Epithelial cell of esophagus (primary cell): ENCODE measurements at regions not wholly inside any gene's neighbourhood (a gene's known extent, or its start where the extent isn't known, plus 50 kb on each side); places are given as distances from the start of the nearest gene placed in this dataset.

Experiments
- DNase-seq: peaks from one replicate; pipeline ENCODE4 v3.0.0; 2010; ENCODE audit warnings: low read depth
- H3K4me3 ChIP-seq: 2 replicates; pipeline ENCODE4 v1.5.1; 2011; ENCODE audit warnings: mild to moderate bottlenecking, low read length, control low read depth
- TF ChIP-seq, protein P1 (sequence below): IDR thresholded peaks from 2 replicates; pipeline ENCODE4 v1.5.1; 2011; ENCODE audit warnings: low read depth, mild to moderate bottlenecking, low read length, control low read depth, inconsistent platforms; ENCODE audit not compliant: insufficient read depth; ENCODE audit errors: missing control alignments

DNA sequence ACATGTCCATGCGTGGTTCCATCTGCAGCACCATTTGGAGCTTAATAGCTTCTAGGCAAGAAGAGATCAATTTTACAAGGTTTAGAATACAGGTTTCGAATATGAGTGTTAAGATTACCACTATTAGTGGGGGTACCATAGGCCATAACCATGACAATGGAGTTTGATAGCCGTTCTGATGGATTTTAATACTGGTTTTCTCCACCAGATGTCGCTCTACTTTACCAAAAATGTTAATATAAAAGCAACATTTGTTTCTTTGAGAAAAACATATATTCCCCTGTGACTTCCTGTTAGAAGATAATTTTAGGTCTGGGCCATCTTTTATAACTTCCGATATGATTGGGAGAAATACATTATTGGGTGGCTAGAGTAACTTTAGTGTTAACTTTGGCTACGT is 499.7 kb upstream of the POU3F4 start:
- TF ChIP-seq, protein P1, sequence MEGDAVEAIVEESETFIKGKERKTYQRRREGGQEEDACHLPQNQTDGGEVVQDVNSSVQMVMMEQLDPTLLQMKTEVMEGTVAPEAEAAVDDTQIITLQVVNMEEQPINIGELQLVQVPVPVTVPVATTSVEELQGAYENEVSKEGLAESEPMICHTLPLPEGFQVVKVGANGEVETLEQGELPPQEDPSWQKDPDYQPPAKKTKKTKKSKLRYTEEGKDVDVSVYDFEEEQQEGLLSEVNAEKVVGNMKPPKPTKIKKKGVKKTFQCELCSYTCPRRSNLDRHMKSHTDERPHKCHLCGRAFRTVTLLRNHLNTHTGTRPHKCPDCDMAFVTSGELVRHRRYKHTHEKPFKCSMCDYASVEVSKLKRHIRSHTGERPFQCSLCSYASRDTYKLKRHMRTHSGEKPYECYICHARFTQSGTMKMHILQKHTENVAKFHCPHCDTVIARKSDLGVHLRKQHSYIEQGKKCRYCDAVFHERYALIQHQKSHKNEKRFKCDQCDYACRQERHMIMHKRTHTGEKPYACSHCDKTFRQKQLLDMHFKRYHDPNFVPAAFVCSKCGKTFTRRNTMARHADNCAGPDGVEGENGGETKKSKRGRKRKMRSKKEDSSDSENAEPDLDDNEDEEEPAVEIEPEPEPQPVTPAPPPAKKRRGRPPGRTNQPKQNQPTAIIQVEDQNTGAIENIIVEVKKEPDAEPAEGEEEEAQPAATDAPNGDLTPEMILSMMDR: peak; percentile 20
- no peak overlapping the region for H3K4me3 ChIP-seq
- peak; percentile 0 for DNase-seq

- DNase-seq: no peak
- no peak overlapping the region for H3K4me3 ChIP-seq
- TF ChIP-seq, protein P1: no peak
These were observed 488.8 kb upstream of the POU3F4 start for GRCh38 chrX:83019258-83019657.

DNA sequence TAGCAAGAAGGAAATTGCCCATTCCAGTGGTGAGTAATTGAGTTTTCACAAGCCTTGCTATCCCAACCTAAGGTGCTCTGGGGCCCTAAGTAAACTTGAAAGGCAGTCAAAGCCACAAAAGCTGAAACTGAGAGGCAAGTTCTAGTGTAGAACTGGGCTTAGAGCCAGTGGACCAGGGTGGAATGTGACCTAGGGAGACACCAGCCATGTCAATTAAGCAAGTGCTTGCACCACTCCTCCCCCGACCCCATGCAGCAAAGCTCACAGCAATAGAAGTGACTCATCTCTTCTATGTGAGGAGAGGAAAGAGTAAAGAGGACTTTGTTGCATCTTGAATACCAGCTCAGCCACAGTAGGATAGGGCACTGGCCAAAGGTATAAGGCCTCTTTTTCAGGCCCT is 486.1 kb upstream of the POU3F4 start:
- no peak overlapping the region for H3K4me3 ChIP-seq
- peak; percentile 20 for DNase-seq
- TF ChIP-seq, protein P1: no peak
